GM12878 (cell line): ENCODE measurements at regions not wholly inside any gene's neighbourhood (a gene's known extent, or its start where the extent isn't known, plus 50 kb on each side); places are given as distances from the start of the nearest gene placed in this dataset.

Source experiments
- ATAC-seq: fragments of 200-7000 bp; cut with Tn5 transposase; 3 replicates; pipeline ENCODE4 v1.9.1; 2020; ENCODE audit warnings: mild to moderate bottlenecking, moderate library complexity
- BruUV-seq: library from RNA; stranded (reverse); fragments of 400-500 nt; replicated peaks from 2 replicates; lab custom pipeline; 2021; lab: Mats Ljungman, UMichigan
- CTCF ChIA-PET: fragments of 300-600 bp; sonication (Branson Sonifier 250); formaldehyde crosslinking; extraction: SDS; loops from one replicate; lab custom pipeline; 2021; ENCODE audit warnings: inconsistent platforms; lab: Yijun Ruan, JAX
- POLR2A ChIA-PET: fragments of 350-600 bp; formaldehyde crosslinking; extraction: SDS; loops from one replicate; lab custom pipeline; 2021; ENCODE audit warnings: inconsistent platforms; lab: Charles Lee
- RAD21 ChIA-PET: fragments of 300-600 bp; sonication (Branson Sonifier 250); formaldehyde crosslinking; loops from one replicate; lab custom pipeline; 2023; ENCODE audit warnings: antibody characterized with exemption; ENCODE audit not compliant: unreplicated experiment; lab: Charles Lee
- SMC1A ChIA-PET: fragments of 300-600 bp; sonication (Branson Sonifier 250); formaldehyde crosslinking; loops from one replicate; lab custom pipeline; 2023; ENCODE audit not compliant: unreplicated experiment, uncharacterized antibody; lab: Charles Lee
- DNase-seq: peaks from one replicate; pipeline ENCODE4 v3.0.0-alpha.2; 2011; ENCODE audit warnings: low read depth, low spot score
- FAIRE-seq: peaks from 3 replicates; lab custom pipeline; 2011; peaks lifted over from hg19 to GRCh38; lab: Jason Lieb, UNC
- H2AFZ ChIP-seq: 2 replicates; pipeline ENCODE4 v1.6.0; 2011; ENCODE audit warnings: low read depth, low read length, control low read depth; ENCODE audit not compliant: control insufficient read depth
- H3K27ac ChIP-seq: 2 replicates; pipeline ENCODE4 v1.5.1; 2011; ENCODE audit warnings: control low read depth; ENCODE audit not compliant: control insufficient read depth, insufficient read depth
- H3K27me3 ChIP-seq, 2 experiments: replicated peaks in 1 of 2; 2 replicates each; pipeline versions ENCODE4 v1.6.0 to v1.6.1; 2011; ENCODE audit warnings: low read length in 1 of 2; ENCODE audit not compliant: control insufficient read depth in 2 of 2, insufficient read depth in 2 of 2
- H3K36me3 ChIP-seq, 2 experiments: 2 replicates each; pipeline ENCODE4 v1.5.1; 2011; ENCODE audit warnings: low read length in 1 of 2; ENCODE audit not compliant: control insufficient read depth in 2 of 2, insufficient read depth in 2 of 2
- H3K4me1 ChIP-seq: 2 replicates; pipeline ENCODE4 v1.6.1; 2011; ENCODE audit warnings: mild to moderate bottlenecking, low read length, moderate library complexity, mixed read lengths; ENCODE audit not compliant: control insufficient read depth, insufficient read depth
- H3K4me2 ChIP-seq: 2 replicates; pipeline ENCODE4 v1.6.0; 2011; ENCODE audit warnings: control low read depth; ENCODE audit not compliant: control insufficient read depth, insufficient read depth
- H3K4me3 ChIP-seq: fragments of 200-600 bp; sonication (generic); 2 replicates; pipeline ENCODE4 v1.5.1; 2016
- H3K79me2 ChIP-seq: 2 replicates; pipeline ENCODE4 v1.6.0; 2011; ENCODE audit warnings: low read length; ENCODE audit not compliant: control insufficient read depth, insufficient read depth
- H3K9ac ChIP-seq: 2 replicates; pipeline ENCODE4 v1.8.0; 2011; ENCODE audit warnings: low read length, control low read depth, mixed read lengths; ENCODE audit not compliant: control insufficient read depth, insufficient read depth
- H3K9me3 ChIP-seq: replicated peaks from 3 replicates; pipeline ENCODE4 v1.5.1; 2011; ENCODE audit warnings: mild to moderate bottlenecking, low read length; ENCODE audit not compliant: control insufficient read depth, insufficient read depth
- H4K20me1 ChIP-seq: 2 replicates; pipeline ENCODE4 v1.6.0; 2011; ENCODE audit not compliant: control insufficient read depth, insufficient read depth
- GABPA ChIP-seq: IDR thresholded peaks from 2 replicates; pipeline ENCODE4 v1.6.1; 2014; ENCODE audit warnings: antibody characterized with exemption, low read depth, mild to moderate bottlenecking, inconsistent platforms
- JUND ChIP-seq: IDR thresholded peaks from 2 replicates; pipeline ENCODE4 v1.6.1; 2012; ENCODE audit warnings: low read depth, mild to moderate bottlenecking, low read length, improper control_type of control experiment, moderate library complexity
- SP1 ChIP-seq: IDR thresholded peaks from one replicate; pipeline ENCODE4 v1.6.1; 2011; ENCODE audit warnings: low read depth, low read length
- WGBS: methylation state at CpG from one replicate; pipeline ENCODE4 v1.1.6; 2016; ENCODE audit warnings: low lambda C conversion rate; ENCODE audit not compliant: insufficient replicate concordance, insufficient coverage; ENCODE audit errors: missing lambda C conversion rate; 5-methylcytosine and 5-hydroxymethylcytosine counted together
- in situ Hi-C: fragments of 300-500 bp; cut with MboI; formaldehyde crosslinking; loops from 9 replicates; pipeline ENCODE4 v1.14.3; 2018; ENCODE audit warnings: mixed read lengths
- intact Hi-C: fragments of 100-400 bp; cut with micrococcal nuclease; formaldehyde crosslinking; loops from one replicate; pipeline ENCODE4 v1.14.2; 2022; ENCODE audit not compliant: unreplicated experiment
- TF ChIP-seq, protein P1 (sequence below): fragments of 450-650 bp; IDR thresholded peaks from 2 replicates; pipeline ENCODE4 v1.6.1; 2017; ENCODE audit warnings: low read depth, mild to moderate bottlenecking, moderate library complexity
- TF ChIP-seq, protein P2 (sequence below): IDR thresholded peaks from 2 replicates; pipeline ENCODE4 v1.6.1; 2012; ENCODE audit warnings: low read depth, low read length, improper control_type of control experiment
- TF ChIP-seq, protein P3 (sequence below): IDR thresholded peaks from 2 replicates; pipeline ENCODE4 v1.6.1; 2012; ENCODE audit warnings: mild to moderate bottlenecking, low read depth, low read length

DNA sequence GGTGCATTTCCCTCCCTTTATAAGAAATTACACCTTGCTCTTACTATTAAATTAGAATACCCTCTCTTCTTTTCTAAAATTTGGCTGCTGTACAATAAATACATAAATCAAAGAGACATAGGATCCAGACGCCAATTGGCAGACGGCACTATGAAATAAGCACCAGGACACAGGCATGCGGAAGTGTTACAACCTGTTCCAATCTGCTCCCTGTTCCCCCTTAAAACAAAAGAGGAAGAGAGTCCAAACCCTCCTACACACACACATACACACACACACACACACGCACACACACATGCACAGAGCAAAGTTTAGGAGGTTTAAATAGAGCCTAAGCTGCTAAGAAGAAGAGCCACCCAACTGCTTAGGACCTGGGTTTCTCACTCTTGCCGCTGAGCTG is 75.6 kb upstream of the ZNF507 start:
- ATAC-seq: no peak
- no TSS peak for BruUV-seq
- TF ChIP-seq SP1 (no peak), GABPA (no peak), JUND (no peak)
- TF ChIP-seq, protein P1, sequence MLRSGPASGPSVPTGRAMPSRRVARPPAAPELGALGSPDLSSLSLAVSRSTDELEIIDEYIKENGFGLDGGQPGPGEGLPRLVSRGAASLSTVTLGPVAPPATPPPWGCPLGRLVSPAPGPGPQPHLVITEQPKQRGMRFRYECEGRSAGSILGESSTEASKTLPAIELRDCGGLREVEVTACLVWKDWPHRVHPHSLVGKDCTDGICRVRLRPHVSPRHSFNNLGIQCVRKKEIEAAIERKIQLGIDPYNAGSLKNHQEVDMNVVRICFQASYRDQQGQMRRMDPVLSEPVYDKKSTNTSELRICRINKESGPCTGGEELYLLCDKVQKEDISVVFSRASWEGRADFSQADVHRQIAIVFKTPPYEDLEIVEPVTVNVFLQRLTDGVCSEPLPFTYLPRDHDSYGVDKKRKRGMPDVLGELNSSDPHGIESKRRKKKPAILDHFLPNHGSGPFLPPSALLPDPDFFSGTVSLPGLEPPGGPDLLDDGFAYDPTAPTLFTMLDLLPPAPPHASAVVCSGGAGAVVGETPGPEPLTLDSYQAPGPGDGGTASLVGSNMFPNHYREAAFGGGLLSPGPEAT: no peak
- TF ChIP-seq, protein P2, sequence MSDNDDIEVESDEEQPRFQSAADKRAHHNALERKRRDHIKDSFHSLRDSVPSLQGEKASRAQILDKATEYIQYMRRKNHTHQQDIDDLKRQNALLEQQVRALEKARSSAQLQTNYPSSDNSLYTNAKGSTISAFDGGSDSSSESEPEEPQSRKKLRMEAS: no peak
- TF ChIP-seq, protein P3, sequence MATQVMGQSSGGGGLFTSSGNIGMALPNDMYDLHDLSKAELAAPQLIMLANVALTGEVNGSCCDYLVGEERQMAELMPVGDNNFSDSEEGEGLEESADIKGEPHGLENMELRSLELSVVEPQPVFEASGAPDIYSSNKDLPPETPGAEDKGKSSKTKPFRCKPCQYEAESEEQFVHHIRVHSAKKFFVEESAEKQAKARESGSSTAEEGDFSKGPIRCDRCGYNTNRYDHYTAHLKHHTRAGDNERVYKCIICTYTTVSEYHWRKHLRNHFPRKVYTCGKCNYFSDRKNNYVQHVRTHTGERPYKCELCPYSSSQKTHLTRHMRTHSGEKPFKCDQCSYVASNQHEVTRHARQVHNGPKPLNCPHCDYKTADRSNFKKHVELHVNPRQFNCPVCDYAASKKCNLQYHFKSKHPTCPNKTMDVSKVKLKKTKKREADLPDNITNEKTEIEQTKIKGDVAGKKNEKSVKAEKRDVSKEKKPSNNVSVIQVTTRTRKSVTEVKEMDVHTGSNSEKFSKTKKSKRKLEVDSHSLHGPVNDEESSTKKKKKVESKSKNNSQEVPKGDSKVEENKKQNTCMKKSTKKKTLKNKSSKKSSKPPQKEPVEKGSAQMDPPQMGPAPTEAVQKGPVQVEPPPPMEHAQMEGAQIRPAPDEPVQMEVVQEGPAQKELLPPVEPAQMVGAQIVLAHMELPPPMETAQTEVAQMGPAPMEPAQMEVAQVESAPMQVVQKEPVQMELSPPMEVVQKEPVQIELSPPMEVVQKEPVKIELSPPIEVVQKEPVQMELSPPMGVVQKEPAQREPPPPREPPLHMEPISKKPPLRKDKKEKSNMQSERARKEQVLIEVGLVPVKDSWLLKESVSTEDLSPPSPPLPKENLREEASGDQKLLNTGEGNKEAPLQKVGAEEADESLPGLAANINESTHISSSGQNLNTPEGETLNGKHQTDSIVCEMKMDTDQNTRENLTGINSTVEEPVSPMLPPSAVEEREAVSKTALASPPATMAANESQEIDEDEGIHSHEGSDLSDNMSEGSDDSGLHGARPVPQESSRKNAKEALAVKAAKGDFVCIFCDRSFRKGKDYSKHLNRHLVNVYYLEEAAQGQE: no peak
- ChIA-PET RAD21 (no interaction called here), CTCF (no interaction called here), POLR2A (no interaction called here), SMC1A (no interaction called here)
- DNase-seq: no peak
- no peaks in the 10 kb centered on the region for H3K79me2 ChIP-seq
- H3K9me3 ChIP-seq: no peaks in the 10 kb centered on the region
- no peak overlapping the region for H3K9ac ChIP-seq
- no peak overlapping the region for H3K4me3 ChIP-seq
- H2AFZ ChIP-seq: no peak overlapping the region
- H3K4me1 ChIP-seq: no peaks in the 10 kb centered on the region
- H3K36me3 ChIP-seq: no peaks in the 10 kb centered on the region
- intact Hi-C loops: no loop called here
- 64% methylated on average over 5 of the region's 5 CpGs for WGBS
- no peak overlapping the region for H3K27ac ChIP-seq
- H3K4me2 ChIP-seq: no peak overlapping the region
- FAIRE-seq: no peak
- H4K20me1 ChIP-seq: no peaks in the 10 kb centered on the region
- H3K27me3 ChIP-seq: no peaks in the 10 kb centered on the region
- in situ Hi-C loops: no loop called here
